ENCODE measurements at regions not wholly inside any gene's neighbourhood (a gene's known extent, or its start where the extent isn't known, plus 50 kb on each side); places are given as distances from the start of the nearest gene placed in this dataset.

DNA sequence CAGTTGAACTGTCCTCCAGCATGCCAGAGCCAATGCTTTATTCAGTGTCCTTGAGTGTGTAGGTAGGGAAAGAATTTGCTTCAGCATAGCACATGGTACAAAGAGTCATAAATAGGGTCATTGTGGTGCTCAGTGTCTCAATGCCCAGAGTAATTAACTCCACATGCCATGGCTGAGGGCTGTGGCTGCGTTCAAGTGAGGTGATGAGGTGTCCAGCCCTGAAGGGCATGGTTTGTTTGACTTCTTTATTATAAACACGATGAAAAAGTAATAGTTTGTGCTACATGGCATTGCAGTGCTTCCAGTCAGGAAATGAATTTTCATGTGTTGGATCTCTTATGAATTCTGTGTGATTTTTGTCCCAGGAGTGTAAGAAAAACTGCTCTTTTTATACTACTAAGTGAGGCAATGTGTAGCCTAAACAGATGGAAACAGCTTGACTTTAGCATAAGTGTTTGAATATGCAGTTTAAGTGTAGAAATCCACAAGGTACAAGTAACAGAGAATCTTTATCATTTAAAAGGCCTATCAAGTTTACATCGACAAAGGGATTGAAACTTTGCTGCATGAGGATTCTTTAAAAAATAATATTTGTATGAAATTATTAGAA, 507.9 kb upstream of the CDH2 start:
- TF ChIP-seq POLR2A (IDR thresholded peaks at IDR 0.05) (no peak), CTCF (IDR thresholded peaks at IDR 0.05) (no peak)

All from heart left ventricle (tissue), 13 donors.